OCI-LY3 (cell line): ENCODE measurements at regions not wholly inside any gene's neighbourhood (a gene's known extent, or its start where the extent isn't known, plus 50 kb on each side); places are given as distances from the start of the nearest gene placed in this dataset.

ENCODE experiments used
- EZH2phosphoT487 ChIP-seq: fragments of 200-600 bp; shearing (Covaris generic); IDR thresholded peaks from 2 replicates; pipeline ENCODE4 v1.6.1; 2018; ENCODE audit warnings: antibody characterized with exemption, mixed run types, low read depth
- TF ChIP-seq, protein P1 (sequence below): fragments of 200-600, 300-600 bp; sonication (generic); IDR thresholded peaks from 2 replicates; pipeline ENCODE4 v1.5.1; 2014; ENCODE audit warnings: antibody characterized with exemption, low read length, low read depth

DNA sequence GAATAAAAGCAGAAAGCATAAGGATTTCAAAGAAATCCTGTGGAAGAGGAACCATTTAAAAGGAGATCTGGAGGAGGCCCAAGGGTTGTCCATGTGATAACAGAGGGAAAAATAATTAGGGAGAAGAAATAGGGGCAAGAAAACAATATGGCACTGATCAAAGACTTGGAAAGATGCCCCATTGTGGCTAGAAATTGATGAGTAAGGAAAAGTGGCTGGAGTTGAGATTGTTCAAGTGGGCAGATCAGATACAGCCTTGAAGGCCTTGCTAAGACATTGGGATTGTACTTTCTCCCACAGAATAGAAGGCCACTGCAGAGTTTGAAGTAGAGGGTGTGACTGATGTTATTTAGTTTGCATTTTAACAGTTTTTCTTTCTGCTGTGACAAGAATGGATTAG lies 213.3 kb downstream of the CBLN4 start:
- TF ChIP-seq, protein P1, sequence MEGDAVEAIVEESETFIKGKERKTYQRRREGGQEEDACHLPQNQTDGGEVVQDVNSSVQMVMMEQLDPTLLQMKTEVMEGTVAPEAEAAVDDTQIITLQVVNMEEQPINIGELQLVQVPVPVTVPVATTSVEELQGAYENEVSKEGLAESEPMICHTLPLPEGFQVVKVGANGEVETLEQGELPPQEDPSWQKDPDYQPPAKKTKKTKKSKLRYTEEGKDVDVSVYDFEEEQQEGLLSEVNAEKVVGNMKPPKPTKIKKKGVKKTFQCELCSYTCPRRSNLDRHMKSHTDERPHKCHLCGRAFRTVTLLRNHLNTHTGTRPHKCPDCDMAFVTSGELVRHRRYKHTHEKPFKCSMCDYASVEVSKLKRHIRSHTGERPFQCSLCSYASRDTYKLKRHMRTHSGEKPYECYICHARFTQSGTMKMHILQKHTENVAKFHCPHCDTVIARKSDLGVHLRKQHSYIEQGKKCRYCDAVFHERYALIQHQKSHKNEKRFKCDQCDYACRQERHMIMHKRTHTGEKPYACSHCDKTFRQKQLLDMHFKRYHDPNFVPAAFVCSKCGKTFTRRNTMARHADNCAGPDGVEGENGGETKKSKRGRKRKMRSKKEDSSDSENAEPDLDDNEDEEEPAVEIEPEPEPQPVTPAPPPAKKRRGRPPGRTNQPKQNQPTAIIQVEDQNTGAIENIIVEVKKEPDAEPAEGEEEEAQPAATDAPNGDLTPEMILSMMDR: no peak
- TF ChIP-seq EZH2phosphoT487: no peak
